Lower leg skin (tissue), 3 donors: ENCODE measurements at regions not wholly inside any gene's neighbourhood (a gene's known extent, or its start where the extent isn't known, plus 50 kb on each side); places are given as distances from the start of the nearest gene placed in this dataset.

Source experiments
- POLR2A ChIP-seq, 2 donors: fragments of 450-650 bp; IDR thresholded peaks; one replicate each; pipeline ENCODE4 v1.6.1; 2016 to 2017; ENCODE audit warnings: antibody characterized with exemption in 2 of 2, mild to moderate bottlenecking in 1 of 2, moderate library complexity in 1 of 2
- TF ChIP-seq, protein P1 (sequence below), 3 donors: fragments of 450-650 bp; IDR thresholded peaks; one replicate each; pipeline ENCODE4 v1.5.1; 2016; ENCODE audit warnings: antibody characterized with exemption in 3 of 3, mild to moderate bottlenecking in 3 of 3, moderate library complexity in 2 of 3

GRCh38 chr2:133992454-133992853 lies 261.4 kb upstream of the MGAT5 start:
- TF ChIP-seq, protein P1, sequence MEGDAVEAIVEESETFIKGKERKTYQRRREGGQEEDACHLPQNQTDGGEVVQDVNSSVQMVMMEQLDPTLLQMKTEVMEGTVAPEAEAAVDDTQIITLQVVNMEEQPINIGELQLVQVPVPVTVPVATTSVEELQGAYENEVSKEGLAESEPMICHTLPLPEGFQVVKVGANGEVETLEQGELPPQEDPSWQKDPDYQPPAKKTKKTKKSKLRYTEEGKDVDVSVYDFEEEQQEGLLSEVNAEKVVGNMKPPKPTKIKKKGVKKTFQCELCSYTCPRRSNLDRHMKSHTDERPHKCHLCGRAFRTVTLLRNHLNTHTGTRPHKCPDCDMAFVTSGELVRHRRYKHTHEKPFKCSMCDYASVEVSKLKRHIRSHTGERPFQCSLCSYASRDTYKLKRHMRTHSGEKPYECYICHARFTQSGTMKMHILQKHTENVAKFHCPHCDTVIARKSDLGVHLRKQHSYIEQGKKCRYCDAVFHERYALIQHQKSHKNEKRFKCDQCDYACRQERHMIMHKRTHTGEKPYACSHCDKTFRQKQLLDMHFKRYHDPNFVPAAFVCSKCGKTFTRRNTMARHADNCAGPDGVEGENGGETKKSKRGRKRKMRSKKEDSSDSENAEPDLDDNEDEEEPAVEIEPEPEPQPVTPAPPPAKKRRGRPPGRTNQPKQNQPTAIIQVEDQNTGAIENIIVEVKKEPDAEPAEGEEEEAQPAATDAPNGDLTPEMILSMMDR (IDR thresholded peaks at IDR 0.05), result no peak
- no peak for TF ChIP-seq POLR2A (IDR thresholded peaks at IDR 0.05)
